Activated CD4-positive, alpha-beta T cell treated with anti-CD3 and anti-CD28 coated beads, Interleukin-2, Interleukin-4, amounts not matched to agents 100 ng/mL and 50 ng/mL, durations not matched to agents 16 hours and 8 hours (primary cell): ENCODE measurements at regions not wholly inside any gene's neighbourhood (a gene's known extent, or its start where the extent isn't known, plus 50 kb on each side); places are given as distances from the start of the nearest gene placed in this dataset.

Experiments
- DNase-seq: peaks from one replicate; pipeline ENCODE4 v3.0.0-alpha.2; 2020; ENCODE audit warnings: low spot score

GRCh38 chr5:91283899-91284298 is 99.2 kb downstream of the ARRDC3 start:
- no peak for DNase-seq

- no peak for DNase-seq
Measured at GRCh38 chr5:91283326-91283725, 99.8 kb downstream of the ARRDC3 start.

- no peak for DNase-seq
Measured at GRCh38 chr5:91282210-91282609, 100.9 kb downstream of the ARRDC3 start.

GRCh38 chr5:91281401-91281800 is 101.7 kb downstream of the ARRDC3 start:
- DNase-seq: peak; percentile 32

DNA sequence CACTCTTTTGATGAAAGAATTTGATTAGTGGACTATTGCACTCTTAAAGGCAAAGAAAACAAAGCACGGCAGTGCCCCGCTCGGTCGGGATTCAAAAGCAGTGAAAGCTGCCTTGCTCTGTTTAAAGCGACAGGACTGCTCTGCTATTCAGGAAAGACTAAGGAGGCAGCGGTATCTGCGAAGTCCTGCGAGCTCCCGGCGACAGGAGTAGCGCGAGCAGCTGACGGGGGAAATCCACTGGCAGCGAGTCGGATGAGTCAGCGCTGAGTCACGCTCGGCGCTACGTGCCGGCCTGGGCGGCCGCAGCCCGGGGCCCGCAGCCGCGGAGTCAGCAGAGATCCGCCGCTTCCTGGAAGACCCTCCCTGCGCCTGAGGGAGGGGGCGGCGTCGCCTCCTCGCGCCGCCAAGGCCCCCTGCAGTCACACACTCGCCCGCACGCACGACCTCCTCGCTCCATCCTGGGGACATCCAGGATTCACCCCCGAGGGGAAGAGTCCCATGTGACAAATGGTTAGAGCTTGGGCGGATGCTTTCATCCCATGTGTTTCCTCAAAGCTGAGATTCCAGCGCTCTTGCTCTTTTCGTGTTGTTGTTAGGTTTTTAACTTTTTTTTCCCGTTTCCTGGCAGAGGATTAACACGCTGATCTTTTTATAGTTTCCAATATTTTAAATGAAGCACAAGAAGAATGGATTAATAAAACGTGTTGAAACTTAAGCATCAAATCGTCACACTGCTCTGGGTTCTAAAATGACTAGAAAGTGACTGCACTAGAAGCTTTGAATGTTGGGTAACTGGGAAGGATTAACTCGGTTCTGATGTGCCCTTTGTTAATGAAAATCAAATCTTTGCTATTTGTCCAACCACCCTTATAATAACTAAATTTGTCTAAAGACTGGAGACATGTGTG is 102.5 kb downstream of the ARRDC3 start:
- peak; percentile 91 for DNase-seq

DNA sequence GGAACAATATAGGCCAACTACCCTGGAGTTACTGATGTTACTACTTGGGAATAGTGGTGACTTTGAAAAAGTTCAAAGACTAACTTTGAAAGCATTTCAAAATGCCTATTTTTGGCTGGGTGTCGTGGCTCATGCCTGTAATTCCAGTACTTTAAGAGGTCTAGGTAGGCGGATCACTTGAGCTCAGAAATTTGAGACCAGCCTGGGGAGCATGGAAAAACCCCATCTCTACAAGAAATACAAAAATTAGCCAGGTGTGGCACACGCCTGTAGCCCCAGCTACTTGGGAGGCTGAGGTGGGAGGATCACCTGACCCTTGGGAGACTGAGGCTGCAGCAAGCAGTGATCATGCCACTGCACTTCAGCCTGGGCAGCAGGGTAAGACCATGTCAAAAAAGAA is 105.3 kb downstream of the ARRDC3 start:
- DNase-seq: no peak

- no peak for DNase-seq
Measured at GRCh38 chr5:91277093-91277626, 106.0 kb downstream of the ARRDC3 start.

DNA sequence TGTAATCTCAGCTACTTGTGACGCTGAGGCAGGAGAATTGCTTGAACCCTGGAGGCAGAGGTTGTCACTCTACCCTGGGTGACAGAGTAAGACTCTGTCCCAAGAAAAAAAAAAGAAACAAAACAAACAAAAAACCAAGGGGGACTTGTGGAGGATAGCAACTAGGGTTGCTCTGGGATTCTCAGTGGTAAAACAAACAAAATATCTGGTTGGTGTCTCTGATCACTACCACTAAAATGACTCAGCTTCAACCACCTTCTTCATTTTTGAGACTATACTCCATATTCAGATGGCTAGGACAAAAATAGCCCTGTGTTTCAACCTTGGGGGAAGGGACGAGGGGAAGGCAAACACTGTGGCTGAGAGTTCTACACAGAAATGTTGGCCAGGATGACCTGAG is 110.3 kb downstream of the ARRDC3 start:
- peak; percentile 74 for DNase-seq

DNA sequence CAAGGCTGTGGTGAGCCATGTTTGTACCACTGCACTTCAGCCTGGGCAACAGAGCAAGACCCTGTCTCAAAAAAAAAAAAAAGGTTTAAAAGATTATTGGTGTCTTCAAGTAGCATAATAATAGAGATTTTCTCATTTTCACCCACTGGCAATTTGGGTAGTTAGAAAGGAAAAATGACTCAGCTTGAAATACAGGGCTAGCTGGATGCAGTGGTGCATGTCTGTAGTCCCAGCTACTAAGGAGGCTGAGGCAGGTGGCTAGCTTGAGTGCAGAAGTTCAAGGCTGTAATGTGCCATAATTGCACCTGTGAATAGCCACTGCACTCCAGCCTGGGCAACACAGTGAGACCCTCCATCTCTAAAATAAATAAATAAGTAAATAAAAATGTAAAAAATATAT is 111.1 kb downstream of the ARRDC3 start:
- peak; percentile 30 for DNase-seq

- DNase-seq: peak; percentile 57
Measured at GRCh38 chr5:91269198-91269597, 113.9 kb downstream of the ARRDC3 start.

DNA sequence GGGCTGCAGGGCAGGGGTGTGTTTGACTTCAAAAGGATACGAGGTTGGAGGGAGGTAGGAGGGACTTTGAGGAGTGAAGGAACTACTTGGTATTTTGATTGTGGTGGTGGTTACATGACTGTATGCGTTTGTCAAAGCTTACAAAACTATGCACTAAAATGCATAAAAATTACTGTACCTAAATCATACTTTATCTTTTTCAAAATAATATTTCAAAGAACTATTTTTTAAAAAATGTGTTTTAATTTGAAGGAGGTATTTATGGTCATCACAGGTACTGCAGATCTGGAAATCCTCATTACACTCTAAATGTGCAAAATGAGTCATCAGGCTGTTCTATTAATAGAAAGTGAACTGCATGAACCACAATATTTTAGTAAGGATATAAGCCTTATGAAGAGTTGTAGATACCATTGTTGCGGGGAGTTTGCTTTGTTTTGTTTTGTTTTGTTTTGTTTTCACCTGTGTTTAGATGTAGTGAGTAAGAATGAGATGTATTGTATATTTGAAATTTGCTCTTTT is 116.9 kb downstream of the ARRDC3 start:
- DNase-seq: peak; percentile 24

GRCh38 chr5:91264311-91265051 is 118.6 kb downstream of the ARRDC3 start:
- no peak for DNase-seq

DNA sequence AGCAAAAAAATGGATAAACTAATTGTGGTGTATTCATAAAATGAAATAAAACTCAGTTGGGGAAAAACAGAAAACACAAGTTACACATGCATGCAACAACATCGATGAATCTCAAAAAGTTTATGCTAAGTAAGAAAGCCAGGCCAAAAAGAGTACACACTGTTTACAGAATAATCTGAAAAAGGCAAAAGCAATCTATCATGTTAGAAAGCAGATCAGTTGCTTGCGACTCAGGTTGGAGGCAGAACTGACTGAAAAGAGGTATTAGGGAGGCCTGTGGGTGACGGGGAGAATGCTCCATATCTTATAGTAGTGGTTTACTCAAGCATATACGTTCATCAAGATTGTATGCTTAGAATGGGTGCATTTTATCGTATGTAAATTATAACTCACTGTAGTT is 119.2 kb downstream of the ARRDC3 start:
- DNase-seq: no peak

DNA sequence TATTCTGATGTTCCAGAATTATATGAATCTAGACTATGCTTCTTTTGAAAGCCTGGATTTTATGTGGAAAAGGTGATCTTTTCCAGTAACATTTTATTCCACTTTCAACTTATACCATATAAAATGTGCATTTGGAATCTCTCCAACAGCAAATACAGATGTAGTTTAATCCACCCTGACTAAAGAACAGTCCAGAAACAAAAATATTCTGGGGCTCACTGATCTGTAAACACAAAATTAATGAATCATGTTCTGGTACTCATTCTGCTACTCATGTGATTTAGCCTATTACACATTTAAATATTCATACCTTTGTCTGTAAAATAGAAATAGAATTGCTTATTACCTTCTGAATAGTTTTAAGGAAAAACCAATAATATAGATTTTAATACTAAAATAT is 125.8 kb downstream of the ARRDC3 start:
- DNase-seq: no peak

GRCh38 chr5:91256142-91256524 is 127.0 kb downstream of the ARRDC3 start:
- no peak for DNase-seq

- DNase-seq: no peak
Measured at GRCh38 chr5:91255396-91256141, 127.5 kb downstream of the ARRDC3 start.

DNA sequence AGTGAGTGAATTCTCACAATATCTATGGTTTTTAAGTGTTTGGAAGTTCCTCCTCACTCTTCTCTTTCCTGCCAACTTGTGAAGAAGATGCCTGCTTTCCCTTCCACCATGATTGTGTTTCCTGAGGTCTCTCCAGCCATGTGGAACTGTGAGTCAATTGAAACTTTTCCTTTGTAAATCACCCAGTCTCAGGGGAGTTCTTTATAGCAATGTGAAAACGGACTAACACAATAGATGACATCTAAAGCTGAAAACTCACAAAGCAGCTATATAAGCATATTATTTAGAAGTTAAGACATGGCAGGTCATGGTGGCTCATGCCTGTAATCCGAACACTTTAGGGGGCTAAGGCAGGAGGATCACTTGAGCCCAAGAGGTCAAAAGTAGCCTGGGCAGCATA is 130.2 kb downstream of the ARRDC3 start:
- DNase-seq: no peak

DNA sequence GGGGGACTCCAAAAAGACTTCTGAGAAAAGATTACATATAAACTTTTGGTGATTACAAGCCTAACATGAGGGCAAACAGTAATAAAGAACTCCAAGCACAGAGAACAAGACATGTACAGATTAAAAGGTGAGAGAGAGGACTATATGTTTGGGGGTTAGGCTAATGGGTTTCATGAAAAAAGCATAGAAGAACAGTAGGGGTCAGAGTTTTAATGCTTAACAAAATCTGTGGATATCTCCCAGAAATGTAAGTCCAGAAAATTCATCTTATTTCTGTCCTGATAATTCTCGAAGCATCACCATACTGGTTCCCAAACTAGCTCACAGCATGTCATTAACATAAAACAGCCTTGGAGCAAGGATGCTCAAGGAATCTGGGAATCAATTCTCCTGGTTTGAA is 137.2 kb downstream of the ARRDC3 start:
- DNase-seq: no peak

DNA sequence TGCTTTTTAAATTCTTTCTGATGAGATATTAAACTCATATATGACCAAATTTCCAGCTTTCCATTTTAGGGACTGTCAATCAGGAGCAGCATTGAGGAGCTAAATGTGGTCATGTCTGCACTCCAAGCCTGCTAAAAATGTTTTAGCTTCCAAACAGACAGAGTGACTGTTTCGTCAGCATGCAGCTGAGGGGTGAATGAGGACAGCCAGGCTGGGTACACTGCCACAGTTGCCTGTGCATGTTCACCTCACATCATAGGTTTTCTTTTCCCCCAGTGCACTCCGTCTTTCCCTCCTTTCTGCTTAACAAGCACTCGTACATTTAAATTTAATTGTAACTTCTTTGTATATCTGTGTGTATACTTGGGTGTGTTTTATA is 138.1 kb downstream of the ARRDC3 start:
- DNase-seq: no peak

DNA sequence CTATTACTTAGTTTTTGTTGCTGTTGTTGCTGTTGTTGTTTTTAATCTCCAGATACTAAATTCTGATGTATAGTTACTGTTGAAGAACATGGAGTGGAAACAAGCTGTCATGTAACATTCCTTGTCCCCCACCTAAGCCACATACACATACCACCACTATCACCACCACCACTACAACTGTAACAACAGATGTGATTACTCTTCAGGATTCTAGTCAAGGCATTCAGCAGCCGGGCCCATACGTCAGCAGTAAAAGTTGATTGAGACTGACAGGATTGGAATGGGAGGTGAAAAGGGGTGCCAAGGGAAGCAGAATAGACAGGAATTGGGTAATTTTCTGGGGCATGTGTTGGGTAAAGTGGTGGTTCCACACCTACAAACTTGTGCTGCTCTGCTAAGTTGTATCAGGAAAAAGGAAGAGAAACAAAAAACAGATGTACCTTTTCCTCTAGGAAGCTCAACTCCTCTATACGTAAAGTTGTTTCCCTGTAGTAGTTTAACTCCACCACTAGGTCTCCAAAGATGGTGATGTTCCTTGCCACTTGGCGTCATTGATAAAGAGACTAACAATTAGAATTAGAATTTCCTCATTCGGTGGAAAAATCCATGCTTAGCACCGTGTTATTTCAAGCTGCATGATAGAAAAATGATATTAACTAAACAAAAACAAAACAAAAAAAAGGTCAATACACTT is 138.6 kb downstream of the ARRDC3 start:
- no peak for DNase-seq

DNA sequence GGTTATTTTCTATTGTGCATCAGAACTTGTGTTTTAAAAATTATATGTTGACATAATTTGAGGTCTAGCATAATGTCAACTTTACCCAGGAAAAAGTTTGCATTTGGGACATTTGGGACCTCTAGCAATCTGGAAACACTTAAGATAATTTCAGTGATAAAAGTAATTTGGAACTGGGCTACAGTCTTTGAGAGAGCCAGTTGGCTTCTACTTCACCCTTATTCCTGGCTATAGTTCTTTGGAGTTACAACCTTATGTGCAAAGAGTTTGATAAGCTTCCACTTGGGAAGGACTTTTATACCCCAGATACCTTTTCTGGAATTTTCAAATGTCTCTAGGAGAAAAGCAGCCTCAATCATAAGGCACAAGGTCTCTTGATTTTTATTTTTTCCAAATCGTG is 139.3 kb downstream of the ARRDC3 start:
- no peak for DNase-seq

DNA sequence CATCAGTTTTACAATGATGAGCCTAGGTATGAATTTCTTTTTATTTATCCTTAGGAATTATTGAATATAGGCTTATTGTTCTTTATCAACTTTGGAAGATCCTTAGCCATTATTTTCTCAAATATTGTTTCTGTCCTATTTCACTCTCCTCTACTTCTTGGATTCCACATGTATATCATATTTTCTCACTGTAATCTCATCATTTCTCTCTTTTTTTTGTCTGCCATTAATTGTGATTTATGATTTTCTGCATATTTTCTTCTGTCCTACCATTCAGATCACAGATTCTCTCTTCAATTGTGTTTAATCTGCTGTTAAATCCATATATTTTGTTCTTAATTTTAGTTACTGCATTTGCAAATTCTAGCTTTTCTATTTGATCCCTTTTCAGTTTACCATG is 139.8 kb downstream of the ARRDC3 start:
- no peak for DNase-seq
